CD4-positive, alpha-beta T cell treated with Interleukin-21 for 1 hour (primary cell): ENCODE measurements at regions not wholly inside any gene's neighbourhood (a gene's known extent, or its start where the extent isn't known, plus 50 kb on each side); places are given as distances from the start of the nearest gene placed in this dataset.

ENCODE experiments used
- DNase-seq: peaks from one replicate; pipeline ENCODE4 v3.0.0-alpha.2; 2020

GRCh38 chr5:30040488-30041118, 1152.9 kb upstream of the CDH6 start:
- DNase-seq, result no peak

GRCh38 chr5:30039379-30039778, 1154.1 kb upstream of the CDH6 start:
- no peak for DNase-seq

GRCh38 chr5:30034870-30035269, 1158.6 kb upstream of the CDH6 start:
- DNase-seq, result no peak

- DNase-seq, result no peak
These were observed 1163.4 kb upstream of the CDH6 start for GRCh38 chr5:30030101-30030500.

GRCh38 chr5:30001826-30002225, 1191.7 kb upstream of the CDH6 start:
- no peak for DNase-seq

- DNase-seq, result no peak
These were observed 1193.3 kb upstream of the CDH6 start for GRCh38 chr5:30000231-30000630.

GRCh38 chr5:29995154-29995553, 1198.3 kb upstream of the CDH6 start:
- no peak for DNase-seq

- DNase-seq, result no peak
These were observed 1199.0 kb upstream of the CDH6 start for GRCh38 chr5:29994519-29994918.

GRCh38 chr5:29993286-29993685, 1200.2 kb upstream of the CDH6 start:
- DNase-seq, result no peak

GRCh38 chr5:29992248-29992647, 1201.2 kb upstream of the CDH6 start:
- no peak for DNase-seq

- no peak for DNase-seq
These were observed 1202.8 kb upstream of the CDH6 start for GRCh38 chr5:29990681-29991080.

- no peak for DNase-seq
These were observed 1209.3 kb upstream of the CDH6 start for GRCh38 chr5:29984156-29984540.

GRCh38 chr5:29983528-29984155, 1209.8 kb upstream of the CDH6 start:
- DNase-seq, result no peak

GRCh38 chr5:29982457-29982856, 1211.0 kb upstream of the CDH6 start:
- no peak for DNase-seq

- no peak for DNase-seq
These were observed 1220.9 kb upstream of the CDH6 start for GRCh38 chr5:29972597-29972996.

- no peak for DNase-seq
These were observed 1229.5 kb upstream of the CDH6 start for GRCh38 chr5:29963956-29964355.

- DNase-seq, result no peak
These were observed 1233.2 kb upstream of the CDH6 start for GRCh38 chr5:29960323-29960722.

GRCh38 chr5:29950416-29951145, 1242.9 kb upstream of the CDH6 start:
- DNase-seq, result no peak

- no peak for DNase-seq
These were observed 1244.1 kb upstream of the CDH6 start for GRCh38 chr5:29949301-29949872.

- DNase-seq, result no peak
These were observed 1249.2 kb upstream of the CDH6 start for GRCh38 chr5:29944327-29944726.

GRCh38 chr5:29942089-29942488, 1251.4 kb upstream of the CDH6 start:
- no peak for DNase-seq

GRCh38 chr5:29939988-29940387, 1253.5 kb upstream of the CDH6 start:
- DNase-seq, result no peak

- no peak for DNase-seq
These were observed 1258.1 kb upstream of the CDH6 start for GRCh38 chr5:29935371-29935770.

- no peak for DNase-seq
These were observed 1263.2 kb upstream of the CDH6 start for GRCh38 chr5:29930316-29930715.
